OCI-LY1 (cell line): ENCODE measurements at regions not wholly inside any gene's neighbourhood (a gene's known extent, or its start where the extent isn't known, plus 50 kb on each side); places are given as distances from the start of the nearest gene placed in this dataset.

Source experiments
- EZH2 ChIP-seq: fragments of 200-600 bp; sonication (generic), shearing (Covaris generic); IDR thresholded peaks from 2 replicates; pipeline ENCODE4 v1.8.0; 2017; ENCODE audit warnings: borderline replicate concordance, mixed run types, mild to moderate bottlenecking, antibody characterized with exemption, low read length, moderate library complexity, mixed read lengths
- TF ChIP-seq, protein P1 (sequence below): fragments of 200-600 bp; sonication (generic), shearing (Covaris generic); IDR thresholded peaks from 2 replicates; pipeline ENCODE4 v1.5.1; 2017; ENCODE audit warnings: mild to moderate bottlenecking, antibody characterized with exemption, low read length, moderate library complexity, mixed read lengths

DNA sequence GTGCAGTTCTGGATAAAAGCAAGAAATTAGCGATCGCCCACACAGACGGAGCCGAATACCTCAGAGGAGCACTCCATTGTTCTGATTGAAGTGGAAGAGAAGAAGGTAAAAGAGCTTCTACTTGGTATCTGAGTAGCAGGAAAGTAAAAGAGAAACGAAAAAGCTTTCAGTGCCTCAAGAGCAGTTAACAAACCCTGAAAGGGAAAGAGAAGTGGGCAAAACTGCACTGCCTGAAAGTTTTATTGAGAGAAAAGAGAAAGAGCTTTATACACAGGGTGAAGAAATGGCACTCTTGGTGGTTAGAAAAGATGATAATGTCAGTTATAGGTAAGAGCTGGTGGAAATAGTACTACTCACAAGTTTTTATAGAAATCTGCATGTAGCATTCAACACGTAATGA, 192.8 kb downstream of the CDCA7 start:
- TF ChIP-seq, protein P1, sequence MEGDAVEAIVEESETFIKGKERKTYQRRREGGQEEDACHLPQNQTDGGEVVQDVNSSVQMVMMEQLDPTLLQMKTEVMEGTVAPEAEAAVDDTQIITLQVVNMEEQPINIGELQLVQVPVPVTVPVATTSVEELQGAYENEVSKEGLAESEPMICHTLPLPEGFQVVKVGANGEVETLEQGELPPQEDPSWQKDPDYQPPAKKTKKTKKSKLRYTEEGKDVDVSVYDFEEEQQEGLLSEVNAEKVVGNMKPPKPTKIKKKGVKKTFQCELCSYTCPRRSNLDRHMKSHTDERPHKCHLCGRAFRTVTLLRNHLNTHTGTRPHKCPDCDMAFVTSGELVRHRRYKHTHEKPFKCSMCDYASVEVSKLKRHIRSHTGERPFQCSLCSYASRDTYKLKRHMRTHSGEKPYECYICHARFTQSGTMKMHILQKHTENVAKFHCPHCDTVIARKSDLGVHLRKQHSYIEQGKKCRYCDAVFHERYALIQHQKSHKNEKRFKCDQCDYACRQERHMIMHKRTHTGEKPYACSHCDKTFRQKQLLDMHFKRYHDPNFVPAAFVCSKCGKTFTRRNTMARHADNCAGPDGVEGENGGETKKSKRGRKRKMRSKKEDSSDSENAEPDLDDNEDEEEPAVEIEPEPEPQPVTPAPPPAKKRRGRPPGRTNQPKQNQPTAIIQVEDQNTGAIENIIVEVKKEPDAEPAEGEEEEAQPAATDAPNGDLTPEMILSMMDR = no peak
- no peak for TF ChIP-seq EZH2
